K562 (cell line): ENCODE measurements at regions not wholly inside any gene's neighbourhood (a gene's known extent, or its start where the extent isn't known, plus 50 kb on each side); places are given as distances from the start of the nearest gene placed in this dataset.

Experiments
- ATAC-seq: fragments of 200-7000 bp; cut with Tn5 transposase; 3 replicates; pipeline ENCODE4 v1.9.1; 2020; ENCODE audit warnings: moderate library complexity
- BruUV-seq: library from RNA; stranded (reverse); fragments of 400-500 nt; replicated peaks from 2 replicates; lab custom pipeline; 2021; lab: Mats Ljungman, UMichigan
- CTCF ChIA-PET: fragments of 300-600 bp; formaldehyde crosslinking; extraction: SDS; loops from one replicate; lab custom pipeline; 2021; ENCODE audit warnings: low intra/inter-chr PET ratio; lab: Yijun Ruan, JAX
- POLR2A ChIA-PET: fragments of 300-600, 350-650 bp; sonication (Branson Sonifier 250); formaldehyde crosslinking; extraction: SDS; loops from one replicate; lab custom pipeline; 2021; ENCODE audit warnings: antibody characterized with exemption, inconsistent platforms; lab: Yijun Ruan, JAX
- DNase-seq, 4 experiments: peaks; one replicate each; pipeline versions ENCODE4 v3.0.0 to v3.0.0-alpha.2; 2011 to 2018; ENCODE audit warnings: low spot score in 3 of 4, mixed read lengths in 3 of 4; ENCODE audit errors: extremely low read depth in 1 of 4
- FAIRE-seq: peaks from 2 replicates; lab custom pipeline; 2011; peaks lifted over from hg19 to GRCh38; lab: Jason Lieb, UNC
- H2AFZ ChIP-seq: 2 replicates; pipeline ENCODE4 v1.6.0; 2011; ENCODE audit warnings: low read depth, low read length, control low read depth, inconsistent platforms
- H3K27ac ChIP-seq: fragments of 200-600 bp; 3 replicates; pipeline ENCODE4 v1.8.0; 2011; ENCODE audit warnings: low read depth, mild to moderate bottlenecking, control low read depth, inconsistent platforms, low read length, moderate library complexity, mixed read lengths; ENCODE audit errors: extremely low read depth
- H3K27me3 ChIP-seq, 2 experiments: fragments of 300-600 bp in 1 of 2; 2 replicates in 1 of 2; 3 replicates in 1 of 2; pipeline versions ENCODE4 v1.6.0 to v1.8.0; 2011; ENCODE audit warnings: inconsistent platforms in 2 of 2, low read length in 2 of 2, mild to moderate bottlenecking in 1 of 2, mixed read lengths in 1 of 2, moderate library complexity in 1 of 2; ENCODE audit not compliant: control insufficient read depth in 2 of 2, insufficient read depth in 2 of 2
- H3K36me3 ChIP-seq: fragments of 300-600 bp; 3 replicates; pipeline ENCODE4 v1.8.0; 2011; ENCODE audit warnings: mild to moderate bottlenecking, low read length, inconsistent platforms; ENCODE audit not compliant: control insufficient read depth, insufficient read depth
- H3K4me1 ChIP-seq, 2 experiments: fragments of 200-600 bp in 1 of 2; replicated peaks in 1 of 2; 2 replicates in 1 of 2; 3 replicates in 1 of 2; pipeline versions ENCODE4 v1.5.1 to v1.8.0; 2011; ENCODE audit warnings: inconsistent platforms in 2 of 2, low read length in 2 of 2, mild to moderate bottlenecking in 1 of 2, mixed read lengths in 1 of 2, moderate library complexity in 1 of 2; ENCODE audit not compliant: control insufficient read depth in 2 of 2, insufficient read depth in 2 of 2
- H3K4me2 ChIP-seq: 2 replicates; pipeline ENCODE4 v1.6.1; 2011; ENCODE audit warnings: low read length, control low read depth, inconsistent platforms, mixed read lengths; ENCODE audit not compliant: insufficient read depth
- H3K4me3 ChIP-seq: fragments of 200-600 bp; sonication (generic), shearing (Covaris generic); 2 replicates; pipeline ENCODE4 v1.5.1; 2016; ENCODE audit warnings: control low read depth, inconsistent platforms
- H3K79me2 ChIP-seq: fragments of 200-600 bp; 3 replicates; pipeline ENCODE4 v1.8.0; 2011; ENCODE audit warnings: low read length, inconsistent platforms; ENCODE audit not compliant: control insufficient read depth, insufficient read depth
- H3K9ac ChIP-seq, 2 experiments: 2 replicates each; pipeline versions ENCODE4 v1.6.0 to v1.6.1; 2011; ENCODE audit warnings: low read depth in 2 of 2, low read length in 2 of 2, control low read depth in 1 of 2, inconsistent platforms in 1 of 2, mild to moderate bottlenecking in 1 of 2, mixed read lengths in 1 of 2; ENCODE audit not compliant: insufficient read depth in 1 of 2
- H3K9me1 ChIP-seq: one replicate; pipeline ENCODE4 v1.6.0; 2011; ENCODE audit warnings: inconsistent platforms, mild to moderate bottlenecking, low read length, moderate library complexity; ENCODE audit not compliant: control insufficient read depth, insufficient read depth
- H3K9me3 ChIP-seq: replicated peaks from 2 replicates; pipeline ENCODE4 v1.5.1; 2011; ENCODE audit warnings: low read depth, low read length, inconsistent platforms; ENCODE audit not compliant: control insufficient read depth, insufficient read depth
- H4K20me1 ChIP-seq: replicated peaks from 2 replicates; pipeline ENCODE4 v1.6.1; 2011; ENCODE audit warnings: low read length, inconsistent platforms, mixed read lengths; ENCODE audit not compliant: control insufficient read depth, insufficient read depth
- C11orf30 ChIP-seq: fragments of 450-650 bp; IDR thresholded peaks from 2 replicates; pipeline ENCODE4 v1.6.1; 2016; ENCODE audit warnings: low read depth, mild to moderate bottlenecking
- E2F5 ChIP-seq: sonication (generic); formaldehyde crosslinking; IDR thresholded peaks from 2 replicates; pipeline ENCODE4 v1.8.0; 2022; ENCODE audit warnings: mild to moderate bottlenecking, missing genetic modification reagents
- EHMT2 ChIP-seq: fragments of 450-650 bp; IDR thresholded peaks from 2 replicates; pipeline ENCODE4 v1.6.1; 2018; ENCODE audit warnings: antibody characterized with exemption
- KLF16 ChIP-seq: IDR thresholded peaks from 2 replicates; pipeline ENCODE4 v1.6.1; 2016; ENCODE audit warnings: antibody characterized with exemption
- RBM22 ChIP-seq: fragments of 200-400 bp; formaldehyde crosslinking; IDR thresholded peaks from 2 replicates; pipeline ENCODE4 v1.6.1; 2018; ENCODE audit warnings: low read length, low read depth; ENCODE audit not compliant: poor library complexity, severe bottlenecking
- STAT6 ChIP-seq: sonication (generic); formaldehyde crosslinking; IDR thresholded peaks from 2 replicates; pipeline ENCODE4 v1.8.1; 2023; ENCODE audit warnings: mild to moderate bottlenecking, missing genetic modification reagents
- TCF3 ChIP-seq: sonication (generic); formaldehyde crosslinking; IDR thresholded peaks from 2 replicates; pipeline ENCODE4 v1.4.0; 2020; ENCODE audit warnings: mild to moderate bottlenecking, missing genetic modification reagents
- ZBTB43 ChIP-seq: sonication (generic); formaldehyde crosslinking; IDR thresholded peaks from 2 replicates; pipeline ENCODE4 v1.8.0; 2023; ENCODE audit warnings: mild to moderate bottlenecking, missing genetic modification reagents
- ZKSCAN1 ChIP-seq: fragments of 150-350 bp; IDR thresholded peaks from 2 replicates; pipeline ENCODE4 v1.6.1; 2016; ENCODE audit warnings: low read depth, low read length
- ZNF609 ChIP-seq: sonication (generic); formaldehyde crosslinking; IDR thresholded peaks from 2 replicates; pipeline ENCODE4 v1.8.1; 2023; ENCODE audit warnings: missing genetic modification reagents, mild to moderate bottlenecking, borderline replicate concordance
- in situ Hi-C: fragments of 300-500 bp; cut with MboI; formaldehyde crosslinking; loops from 4 replicates; pipeline ENCODE4 v1.15.0; 2018; ENCODE audit warnings: inconsistent platforms, mixed read lengths
- intact Hi-C: fragments of 100-400 bp; cut with micrococcal nuclease; formaldehyde crosslinking; loops from 2 replicates; pipeline ENCODE4 v1.14.2; 2022

DNA sequence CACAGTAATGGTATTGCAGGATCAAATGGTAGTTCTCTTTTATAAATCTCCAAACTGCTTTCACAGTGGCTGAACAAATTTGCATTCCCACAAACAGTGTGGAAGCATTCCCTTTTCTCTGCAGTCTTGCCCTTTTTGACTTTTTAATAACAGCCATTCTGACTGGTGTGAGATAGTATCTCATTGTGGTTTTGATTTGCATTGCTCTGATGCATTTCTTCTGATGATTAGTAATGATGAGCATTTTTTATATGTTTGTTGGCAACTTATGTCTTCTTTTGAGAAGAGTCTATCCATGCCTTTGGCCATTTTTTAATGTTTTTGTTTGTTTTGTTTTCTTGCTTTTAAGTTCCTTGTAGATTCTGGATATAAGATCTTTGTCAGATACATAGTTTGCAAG lies 316.1 kb upstream of the TMCO5A start:
- Histone ChIP-seq H3K4me1 (no peaks in the 10 kb centered on the region), H3K79me2 (no peaks in the 10 kb centered on the region), H3K9me3 (no peaks in the 10 kb centered on the region; the same call in 1 of the 2 replicates), H3K9me1 (no peaks in the 10 kb centered on the region), H3K9ac (no peak overlapping the region), H3K27me3 (no peaks in the 10 kb centered on the region), H4K20me1 (no peaks in the 10 kb centered on the region), H3K27ac (no peak overlapping the region), H3K4me3 (no peak overlapping the region), H3K4me2 (no peak overlapping the region), H2AFZ (no peak overlapping the region), H3K36me3 (no peaks in the 10 kb centered on the region)
- CTCF ChIA-PET: no interaction called here
- POLR2A ChIA-PET: interaction anchor here (0.7 kb wide), 1 partner anchor 29 kb away, joined by 3 read pairs; no protein-coding TSS in a partner anchor
- no TSS peak for BruUV-seq
- in situ Hi-C loops (no loop called here), intact Hi-C loops (no loop called here)
- ATAC-seq (no peak), FAIRE-seq (no peak), DNase-seq (no peak)
- TF ChIP-seq RBM22 (no peak), TCF3 (CRISPR knock-in tag) (no peak), C11orf30 (no peak), KLF16 (no peak), ZKSCAN1 (no peak), STAT6 (CRISPR knock-in tag) (no peak), ZBTB43 (CRISPR knock-in tag) (no peak), EHMT2 (no peak), E2F5 (CRISPR knock-in tag) (no peak), ZNF609 (CRISPR knock-in tag) (no peak)
